ENCODE measurements at regions not wholly inside any gene's neighbourhood (a gene's known extent, or its start where the extent isn't known, plus 50 kb on each side); places are given as distances from the start of the nearest gene placed in this dataset.

- ChIA-PET POLR2A (ENCODE audit: partially characterized antibody) (no interaction called here), CTCF (ENCODE audit: partially characterized antibody) (interaction anchor here (0.8 to 1.2 kb wide), 3 partner anchors 8 to 103 kb away, joined by 3 to 4 read pairs (median 3); no protein-coding TSS in a partner anchor)
- no peaks in the 10 kb centered on the region for H3K23me2 ChIP-seq (ENCODE audit: low read depth, low read length)
- H3K36me3 ChIP-seq (ENCODE audit: control insufficient read depth in 2 of 4, insufficient read depth in 4 of 4, low read length in 3 of 4): no peaks in the 10 kb centered on the region
- H2BK5ac ChIP-seq (ENCODE audit: low read depth, low read length): no peak overlapping the region
- no peaks in the 10 kb centered on the region for H3K79me2 ChIP-seq (ENCODE audit: control insufficient read depth in 1 of 2, insufficient read depth in 2 of 2, low read length in 2 of 2)
- H2BK120ac ChIP-seq (replicated peaks; ENCODE audit: low read depth, low read length): no peak overlapping the region
- H3K27me3 ChIP-seq (replicated peaks in 1 of 4; ENCODE audit: control insufficient read depth in 3 of 4, extremely low read depth in 1 of 4, insufficient read depth in 3 of 4, low read length in 3 of 4): peaks cover 0 to 1% (median 0%) of the 10 kb centered on the region in 4 experiments; a peak in 2 of 7 replicates
- no peak overlapping the region for H2AK5ac ChIP-seq (ENCODE audit: low read depth, low read length)
- TF ChIP-seq PHF8 (conservative IDR thresholded peaks at IDR 0.05; ENCODE audit: low read depth, low read length) (no peak), SAP30 (IDR thresholded peaks at IDR 0.05; ENCODE audit: insufficient read depth, insufficient replicate concordance, low read length) (no peak), SP1 (IDR thresholded peaks at IDR 0.05; ENCODE audit: low read depth, low read length) (no peak)
- H3K18ac ChIP-seq (ENCODE audit: extremely low read depth, low read length): no peak overlapping the region
- no peak overlapping the region for H3K4me3 ChIP-seq (ENCODE audit: extremely low read depth in 1 of 4, insufficient read depth in 2 of 4, low read depth in 3 of 4, low read length in 4 of 4)
- H4K8ac ChIP-seq (ENCODE audit: extremely low read depth, insufficient read depth, low read length): no peak overlapping the region
- no peaks in the 10 kb centered on the region for H3K79me1 ChIP-seq (ENCODE audit: low read depth, low read length)
- no peak overlapping the region for H4K91ac ChIP-seq (replicated peaks; ENCODE audit: insufficient read length, low read length)
- H3K4me1 ChIP-seq (replicated peaks in 1 of 4; ENCODE audit: control insufficient read depth in 3 of 4, insufficient read depth in 4 of 4, low read length in 3 of 4): no peaks in the 10 kb centered on the region
- no peak overlapping the region for H3K23ac ChIP-seq (ENCODE audit: insufficient read length)
- no peak overlapping the region for H4K5ac ChIP-seq (ENCODE audit: insufficient read length, low read depth, low read length)
- no peak overlapping the region for H3K9ac ChIP-seq (replicated peaks in 1 of 4; ENCODE audit: extremely low read depth in 1 of 4, low read depth in 3 of 4, low read length in 3 of 4)
- no peak overlapping the region for H3K4me2 ChIP-seq (ENCODE audit: insufficient read depth in 1 of 2, low read depth in 2 of 2, low read length in 2 of 2)
- H3K9me3 ChIP-seq (ENCODE audit: insufficient read depth in 2 of 2, low read depth in 1 of 2, low read length in 1 of 2): no peaks in the 10 kb centered on the region
- H4K20me1 ChIP-seq (replicated peaks in 1 of 2; ENCODE audit: control insufficient read depth in 1 of 2, insufficient read depth in 2 of 2, low read length in 2 of 2): no peaks in the 10 kb centered on the region
- no peak overlapping the region for H2BK12ac ChIP-seq (ENCODE audit: low read depth, low read length)
- H2BK15ac ChIP-seq (ENCODE audit: low read length): no peak overlapping the region
- H2BK20ac ChIP-seq (ENCODE audit: low read length): no peak overlapping the region
- no peak overlapping the region for H3K14ac ChIP-seq (ENCODE audit: insufficient read length)
- no peak overlapping the region for H3K4ac ChIP-seq (replicated peaks; ENCODE audit: insufficient read length, low read depth, low read length)
- H3K56ac ChIP-seq (replicated peaks; ENCODE audit: insufficient read length, low read depth, low read length): no peak overlapping the region
- DNase-seq (ENCODE audit: low read depth in 1 of 2, low spot score in 2 of 2) (no peak), FAIRE-seq (no peak)
- H3K27ac ChIP-seq (ENCODE audit: low read depth, low read length): no peak overlapping the region
- H2AFZ ChIP-seq (ENCODE audit: low read length): no peak overlapping the region
These were observed 190.0 kb downstream of the BMP4 start for GRCh38 chr14:53766601-53767000.

Measured in H1 (cell line).